22Rv1 (cell line): ENCODE measurements at regions not wholly inside any gene's neighbourhood (a gene's known extent, or its start where the extent isn't known, plus 50 kb on each side); places are given as distances from the start of the nearest gene placed in this dataset.

Source experiments
- ZFX ChIP-seq: fragments of 450-650 bp; IDR thresholded peaks from 2 replicates; pipeline ENCODE4 v1.6.1; 2017; ENCODE audit warnings: antibody characterized with exemption, borderline replicate concordance
- TF ChIP-seq, protein P1 (sequence below): fragments of 450-650 bp; IDR thresholded peaks from 2 replicates; pipeline ENCODE4 v1.5.1; 2017; ENCODE audit warnings: mild to moderate bottlenecking

DNA sequence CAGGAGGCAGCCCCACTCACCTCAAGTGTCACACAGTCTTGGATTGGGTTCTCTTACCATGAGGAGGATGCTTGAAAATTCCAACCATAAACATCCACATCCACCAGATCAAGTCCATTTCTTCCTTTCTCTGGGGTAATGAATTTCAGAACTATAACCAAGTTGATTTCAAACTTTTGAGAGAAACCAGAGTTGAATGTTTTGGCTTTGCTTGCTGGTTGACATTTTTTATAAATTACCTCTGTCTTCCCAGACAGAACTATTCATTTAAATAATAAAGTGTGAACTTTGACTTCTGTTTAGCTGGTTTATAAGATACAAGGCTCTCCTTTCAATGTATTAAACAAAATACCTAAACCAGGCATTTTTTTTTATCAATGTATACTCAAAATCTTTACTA is 550.7 kb downstream of the KCTD12 start:
- TF ChIP-seq, protein P1, sequence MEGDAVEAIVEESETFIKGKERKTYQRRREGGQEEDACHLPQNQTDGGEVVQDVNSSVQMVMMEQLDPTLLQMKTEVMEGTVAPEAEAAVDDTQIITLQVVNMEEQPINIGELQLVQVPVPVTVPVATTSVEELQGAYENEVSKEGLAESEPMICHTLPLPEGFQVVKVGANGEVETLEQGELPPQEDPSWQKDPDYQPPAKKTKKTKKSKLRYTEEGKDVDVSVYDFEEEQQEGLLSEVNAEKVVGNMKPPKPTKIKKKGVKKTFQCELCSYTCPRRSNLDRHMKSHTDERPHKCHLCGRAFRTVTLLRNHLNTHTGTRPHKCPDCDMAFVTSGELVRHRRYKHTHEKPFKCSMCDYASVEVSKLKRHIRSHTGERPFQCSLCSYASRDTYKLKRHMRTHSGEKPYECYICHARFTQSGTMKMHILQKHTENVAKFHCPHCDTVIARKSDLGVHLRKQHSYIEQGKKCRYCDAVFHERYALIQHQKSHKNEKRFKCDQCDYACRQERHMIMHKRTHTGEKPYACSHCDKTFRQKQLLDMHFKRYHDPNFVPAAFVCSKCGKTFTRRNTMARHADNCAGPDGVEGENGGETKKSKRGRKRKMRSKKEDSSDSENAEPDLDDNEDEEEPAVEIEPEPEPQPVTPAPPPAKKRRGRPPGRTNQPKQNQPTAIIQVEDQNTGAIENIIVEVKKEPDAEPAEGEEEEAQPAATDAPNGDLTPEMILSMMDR = no peak
- TF ChIP-seq ZFX = no peak
